Smooth muscle cell (in vitro differentiated cells): ENCODE measurements at regions not wholly inside any gene's neighbourhood (a gene's known extent, or its start where the extent isn't known, plus 50 kb on each side); places are given as distances from the start of the nearest gene placed in this dataset.

Experiments used
- DNase-seq: peaks from one replicate; lab custom pipeline; 2025; ENCODE audit not compliant: unreplicated experiment; lab: John Stamatoyannopoulos, UW
- H2AFZ ChIP-seq: fragments of 200-600 bp; sonication (generic); 2 replicates; pipeline ENCODE4 v1.6.0; 2016; ENCODE audit warnings: antibody characterized with exemption, low read depth, mild to moderate bottlenecking
- H3F3A ChIP-seq: fragments of 200-600 bp; sonication (generic); 2 replicates; pipeline ENCODE4 v1.6.0; 2017; ENCODE audit warnings: antibody characterized with exemption, low read depth
- H3K27ac ChIP-seq: fragments of 200-600 bp; sonication (generic); 2 replicates; pipeline ENCODE4 v1.5.1; 2016; ENCODE audit warnings: low read depth, mild to moderate bottlenecking
- H3K27me3 ChIP-seq: fragments of 200-600 bp; sonication (generic); 2 replicates; pipeline ENCODE4 v1.6.1; 2016; ENCODE audit warnings: low read depth, mild to moderate bottlenecking
- H3K36me3 ChIP-seq: fragments of 200-600 bp; sonication (generic); 2 replicates; pipeline ENCODE4 v1.5.1; 2016; ENCODE audit warnings: low read depth
- H3K4me1 ChIP-seq: fragments of 200-600 bp; sonication (generic); 2 replicates; pipeline ENCODE4 v1.5.1; 2016; ENCODE audit warnings: low read depth
- H3K4me2 ChIP-seq: fragments of 200-600 bp; sonication (generic); 2 replicates; pipeline ENCODE4 v1.6.0; 2016; ENCODE audit warnings: mild to moderate bottlenecking
- H3K4me3 ChIP-seq: fragments of 200-600 bp; sonication (generic); 2 replicates; pipeline ENCODE4 v1.5.1; 2016; ENCODE audit warnings: mild to moderate bottlenecking
- H3K79me2 ChIP-seq: fragments of 200-600 bp; sonication (generic); 2 replicates; pipeline ENCODE4 v1.6.0; 2016; ENCODE audit warnings: low read depth, mild to moderate bottlenecking
- H3K9ac ChIP-seq: fragments of 200-600 bp; sonication (generic); 2 replicates; pipeline ENCODE4 v1.6.0; 2016; ENCODE audit warnings: low read depth
- H3K9me3 ChIP-seq: fragments of 200-600 bp; sonication (generic); replicated peaks from 2 replicates; pipeline ENCODE4 v1.5.1; 2016; ENCODE audit warnings: low read depth
- H4K20me1 ChIP-seq: fragments of 200-600 bp; sonication (generic); 2 replicates; pipeline ENCODE4 v1.6.0; 2016; ENCODE audit warnings: low read depth
- WGBS: methylation state at CpG from one replicate; pipeline ENCODE4 v1.1.7; 2016; ENCODE audit warnings: low lambda C conversion rate; 5-methylcytosine and 5-hydroxymethylcytosine counted together
- TF ChIP-seq, protein P1 (sequence below): fragments of 200-600 bp; sonication (generic); IDR thresholded peaks from 2 replicates; pipeline ENCODE4 v1.5.1; 2017; ENCODE audit warnings: borderline replicate concordance, mild to moderate bottlenecking, antibody characterized with exemption; ENCODE audit not compliant: insufficient read depth, poor library complexity, severe bottlenecking

DNA sequence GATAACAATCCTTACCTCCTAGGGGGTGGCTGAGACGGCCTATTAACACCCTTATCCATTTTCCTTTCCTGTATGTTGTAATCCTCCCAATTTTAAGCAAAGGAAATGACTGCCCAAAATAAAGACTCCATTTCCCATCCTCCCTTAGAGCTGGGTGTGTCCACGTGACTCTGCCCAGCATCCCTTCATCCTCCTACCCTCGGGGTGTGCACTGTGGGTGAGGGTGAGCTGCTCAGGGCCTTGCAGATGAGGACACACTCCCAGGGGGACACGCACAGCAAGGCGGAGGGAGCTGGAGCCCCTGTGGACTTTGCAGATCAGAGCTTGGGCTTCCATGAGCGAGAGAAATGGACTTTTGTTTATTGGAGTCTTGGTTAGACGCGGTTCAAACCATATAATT, 186.8 kb downstream of the IRF8 start:
- no peaks in the 10 kb centered on the region for H3K79me2 ChIP-seq
- no peaks in the 10 kb centered on the region for H3F3A ChIP-seq
- no peaks in the 10 kb centered on the region for H3K4me1 ChIP-seq
- no peak overlapping the region for H3K27ac ChIP-seq
- no peak overlapping the region for H3K4me2 ChIP-seq
- no peaks in the 10 kb centered on the region for H3K27me3 ChIP-seq
- H3K9me3 ChIP-seq = no peaks in the 10 kb centered on the region
- H3K36me3 ChIP-seq = no peaks in the 10 kb centered on the region
- WGBS = 90% methylated on average over 8 of the region's 8 CpGs
- TF ChIP-seq, protein P1, sequence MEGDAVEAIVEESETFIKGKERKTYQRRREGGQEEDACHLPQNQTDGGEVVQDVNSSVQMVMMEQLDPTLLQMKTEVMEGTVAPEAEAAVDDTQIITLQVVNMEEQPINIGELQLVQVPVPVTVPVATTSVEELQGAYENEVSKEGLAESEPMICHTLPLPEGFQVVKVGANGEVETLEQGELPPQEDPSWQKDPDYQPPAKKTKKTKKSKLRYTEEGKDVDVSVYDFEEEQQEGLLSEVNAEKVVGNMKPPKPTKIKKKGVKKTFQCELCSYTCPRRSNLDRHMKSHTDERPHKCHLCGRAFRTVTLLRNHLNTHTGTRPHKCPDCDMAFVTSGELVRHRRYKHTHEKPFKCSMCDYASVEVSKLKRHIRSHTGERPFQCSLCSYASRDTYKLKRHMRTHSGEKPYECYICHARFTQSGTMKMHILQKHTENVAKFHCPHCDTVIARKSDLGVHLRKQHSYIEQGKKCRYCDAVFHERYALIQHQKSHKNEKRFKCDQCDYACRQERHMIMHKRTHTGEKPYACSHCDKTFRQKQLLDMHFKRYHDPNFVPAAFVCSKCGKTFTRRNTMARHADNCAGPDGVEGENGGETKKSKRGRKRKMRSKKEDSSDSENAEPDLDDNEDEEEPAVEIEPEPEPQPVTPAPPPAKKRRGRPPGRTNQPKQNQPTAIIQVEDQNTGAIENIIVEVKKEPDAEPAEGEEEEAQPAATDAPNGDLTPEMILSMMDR = no peak
- no peak overlapping the region for H3K4me3 ChIP-seq
- no peak overlapping the region for H2AFZ ChIP-seq
- no peaks in the 10 kb centered on the region for H4K20me1 ChIP-seq
- no peak for DNase-seq
- no peak overlapping the region for H3K9ac ChIP-seq

DNA sequence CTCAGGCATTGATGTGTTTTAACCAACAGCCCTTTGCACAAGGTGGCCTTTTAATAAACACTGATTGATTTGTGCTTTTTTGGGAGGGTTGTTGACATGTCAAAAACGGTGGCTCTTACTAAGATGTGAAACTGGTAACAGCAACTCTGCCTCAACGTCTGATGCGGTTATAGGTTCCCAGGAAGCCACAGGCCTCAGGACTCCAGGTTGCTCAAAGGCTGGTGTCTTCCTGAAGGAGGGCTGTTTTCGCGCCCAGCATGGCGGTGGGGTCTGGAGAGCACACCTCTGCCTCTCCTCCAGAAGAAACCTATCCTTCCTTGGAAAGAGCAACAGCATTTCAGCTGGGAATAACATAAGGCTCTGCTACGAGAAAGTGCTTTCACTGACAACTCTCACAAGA, 187.5 kb downstream of the IRF8 start:
- H2AFZ ChIP-seq = no peak overlapping the region
- no peaks in the 10 kb centered on the region for H3K4me1 ChIP-seq
- no peak overlapping the region for H3K4me2 ChIP-seq
- H3K27ac ChIP-seq = no peak overlapping the region
- H3K4me3 ChIP-seq = no peak overlapping the region
- 95% methylated on average over 7 of the region's 7 CpGs for WGBS
- no peaks in the 10 kb centered on the region for H3K9me3 ChIP-seq
- no peaks in the 10 kb centered on the region for H3K36me3 ChIP-seq
- no peak for DNase-seq
- no peaks in the 10 kb centered on the region for H4K20me1 ChIP-seq
- no peaks in the 10 kb centered on the region for H3F3A ChIP-seq
- no peaks in the 10 kb centered on the region for H3K27me3 ChIP-seq
- TF ChIP-seq, protein P1 = no peak
- H3K9ac ChIP-seq = no peak overlapping the region
- no peaks in the 10 kb centered on the region for H3K79me2 ChIP-seq

DNA sequence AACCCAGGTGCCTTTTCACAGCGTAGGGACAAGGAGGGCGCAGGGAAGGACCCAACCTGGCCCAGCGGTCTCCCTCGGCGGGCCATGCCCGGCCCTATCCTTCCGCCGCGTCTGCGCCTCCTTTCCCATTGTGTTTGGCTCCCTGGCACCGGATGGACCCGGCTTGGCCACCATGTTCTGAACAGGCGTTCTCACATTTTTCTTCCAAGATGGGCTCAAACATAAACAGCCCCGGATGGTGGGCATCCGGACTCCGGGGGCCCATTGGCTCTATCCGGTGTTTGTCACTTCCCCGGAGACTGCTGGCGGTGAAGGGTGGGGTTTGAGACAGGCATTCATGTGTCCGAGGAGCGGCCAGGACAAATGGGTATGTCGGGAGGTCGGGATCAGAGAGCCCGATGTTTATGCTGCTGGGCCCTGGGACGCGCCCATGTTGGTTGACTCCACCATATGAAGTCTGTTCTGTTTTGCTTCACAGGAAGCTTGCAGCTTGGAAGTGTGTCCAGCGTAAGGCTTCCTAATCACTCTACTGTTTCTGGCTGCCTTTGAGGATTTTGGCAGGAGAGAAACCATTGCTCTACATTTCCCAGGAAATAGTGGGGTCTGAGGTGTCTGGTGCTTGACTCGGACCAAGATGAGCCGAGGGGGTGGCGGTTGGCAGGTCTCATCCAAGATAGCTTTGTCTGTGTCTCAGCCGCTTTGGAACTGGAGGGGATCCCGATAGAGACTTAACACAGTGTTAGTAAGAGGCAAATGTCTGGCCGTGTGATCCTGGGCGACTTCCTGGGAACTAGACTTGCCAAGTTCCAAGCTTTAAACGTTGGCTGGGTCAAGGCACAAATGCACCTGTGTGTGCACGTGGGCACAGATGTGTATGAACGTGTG, 188.3 kb downstream of the IRF8 start:
- Histone ChIP-seq H3K27me3 (no peaks in the 10 kb centered on the region), H3K9ac (no peak overlapping the region), H3K4me2 (no peak overlapping the region), H3K79me2 (no peaks in the 10 kb centered on the region), H3K36me3 (no peaks in the 10 kb centered on the region), H3F3A (no peaks in the 10 kb centered on the region), H3K4me3 (no peak overlapping the region), H2AFZ (no peak overlapping the region), H3K4me1 (no peaks in the 10 kb centered on the region), H4K20me1 (no peaks in the 10 kb centered on the region), H3K27ac (no peak overlapping the region), H3K9me3 (no peaks in the 10 kb centered on the region)
- WGBS = 84% methylated on average over 37 of the region's 37 CpGs
- TF ChIP-seq, protein P1 = no peak
- DNase-seq = no peak

DNA sequence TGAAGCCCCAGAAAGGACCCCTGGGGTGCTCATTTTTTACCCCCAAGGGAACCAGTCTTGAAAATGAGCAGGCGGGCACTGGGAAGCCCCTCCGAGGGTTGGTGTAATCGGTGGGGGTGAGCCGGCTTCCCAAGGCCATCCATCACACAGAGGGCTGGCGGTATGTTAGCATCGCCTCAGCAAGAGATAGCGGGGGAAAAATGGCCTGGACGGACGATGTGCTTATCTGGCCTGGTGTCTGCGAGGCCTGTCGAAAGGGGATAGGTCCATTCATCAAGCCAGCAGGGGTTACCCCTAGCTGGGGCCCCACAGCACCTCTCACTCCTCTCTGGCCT, 188.9 kb downstream of the IRF8 start:
- no peak overlapping the region for H2AFZ ChIP-seq
- no peak overlapping the region for H3K4me3 ChIP-seq
- H3K9me3 ChIP-seq = no peaks in the 10 kb centered on the region
- H4K20me1 ChIP-seq = no peaks in the 10 kb centered on the region
- no peak overlapping the region for H3K27ac ChIP-seq
- no peaks in the 10 kb centered on the region for H3K4me1 ChIP-seq
- DNase-seq = no peak
- H3K4me2 ChIP-seq = no peak overlapping the region
- no peaks in the 10 kb centered on the region for H3K27me3 ChIP-seq
- no peak overlapping the region for H3K9ac ChIP-seq
- TF ChIP-seq, protein P1 = no peak
- WGBS = 70% methylated on average over 11 of the region's 11 CpGs
- H3K36me3 ChIP-seq = no peaks in the 10 kb centered on the region
- H3F3A ChIP-seq = no peaks in the 10 kb centered on the region
- no peaks in the 10 kb centered on the region for H3K79me2 ChIP-seq
